GM19397 (cell line): ENCODE measurements at regions not wholly inside any gene's neighbourhood (a gene's known extent, or its start where the extent isn't known, plus 50 kb on each side); places are given as distances from the start of the nearest gene placed in this dataset.

Experiments
- ATAC-seq: cut with Tn5 transposase; IDR thresholded peaks from one replicate; pipeline ENCODE4 v1.9.1; 2021; ENCODE audit warnings: mild to moderate bottlenecking, moderate library complexity; ENCODE audit not compliant: unreplicated experiment

DNA sequence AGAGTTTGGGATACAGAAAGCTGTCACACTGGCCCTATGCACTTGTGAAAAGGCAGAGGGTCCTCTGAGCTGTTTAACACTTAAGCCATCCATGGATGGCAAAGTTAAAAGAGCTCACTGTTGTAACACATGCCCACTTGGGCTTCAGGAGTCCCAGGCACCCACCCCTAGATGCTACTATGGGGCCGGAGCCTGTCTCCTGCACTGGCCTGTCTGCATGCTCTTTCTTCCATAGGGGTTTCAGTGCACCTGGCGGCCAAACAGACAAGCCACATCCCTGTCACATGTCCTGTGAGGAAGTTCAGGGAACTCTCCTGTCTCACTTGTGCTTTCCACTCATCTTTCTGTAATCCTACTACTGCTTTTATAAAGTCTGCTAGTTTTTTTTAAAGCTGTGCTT lies 2586.0 kb downstream of the PCDH7 start:
- ATAC-seq, result no peak

GRCh38 chr4:33316033-33316432 lies 2595.9 kb downstream of the PCDH7 start:
- no peak for ATAC-seq

DNA sequence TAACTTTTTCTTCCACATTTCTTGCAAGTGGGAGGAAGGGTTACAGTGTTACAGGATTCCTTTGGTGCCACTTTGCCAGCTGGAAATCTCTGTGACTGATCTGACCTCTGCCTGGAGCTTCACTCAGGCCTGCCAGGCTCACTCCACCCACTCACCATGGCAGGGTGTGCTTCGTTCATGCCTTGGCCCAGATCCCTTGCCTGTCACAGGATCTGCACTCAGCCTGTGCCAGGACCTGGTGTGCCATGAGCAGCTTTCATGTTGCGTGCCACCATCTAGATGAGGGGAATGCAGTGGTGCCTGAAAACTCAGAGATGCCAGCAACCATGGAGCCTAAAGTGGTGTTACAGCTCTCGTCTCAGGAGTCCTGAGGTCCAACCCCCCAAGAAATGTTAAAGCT lies 2596.4 kb downstream of the PCDH7 start:
- no peak for ATAC-seq

DNA sequence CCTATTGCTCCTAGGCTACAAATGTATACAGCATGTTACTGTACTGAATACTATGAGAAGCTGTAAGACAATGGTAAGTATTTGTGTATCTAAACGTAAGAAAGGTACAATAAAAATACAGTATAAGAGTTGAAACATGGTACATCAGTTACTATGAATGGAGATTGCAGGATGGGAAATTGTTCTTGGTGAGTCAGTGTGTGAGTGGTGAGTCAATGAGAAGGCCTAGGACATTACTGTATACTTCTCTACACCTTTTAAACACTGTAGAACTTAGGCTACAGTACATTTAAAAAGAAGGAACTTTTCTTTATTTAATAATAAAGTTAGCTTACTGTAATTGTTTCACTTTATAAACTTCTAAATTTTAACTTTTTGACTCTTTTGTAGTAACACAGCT lies 2603.2 kb downstream of the PCDH7 start:
- ATAC-seq, result no peak

DNA sequence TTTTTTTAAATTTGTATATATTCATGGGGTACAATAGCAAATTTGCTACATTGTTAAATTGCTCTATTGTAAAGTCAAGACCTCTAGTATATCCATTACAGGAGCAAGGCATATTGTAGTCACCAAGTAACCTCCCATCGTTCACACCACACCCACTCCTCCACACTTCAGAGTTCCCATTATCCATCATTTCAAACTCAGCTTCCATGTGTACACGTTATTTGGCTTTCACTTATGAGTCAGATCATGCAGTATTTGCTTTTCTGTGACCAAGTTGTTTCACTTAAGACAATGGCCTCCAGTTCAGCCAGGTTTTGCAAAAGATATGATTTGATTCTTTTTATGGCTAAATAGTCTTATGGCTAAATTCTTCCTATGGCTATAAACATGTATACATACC lies 2614.2 kb downstream of the PCDH7 start:
- ATAC-seq, result no peak

- ATAC-seq, result no peak
Observed at GRCh38 chr4:33339762-33340161, 2619.6 kb downstream of the PCDH7 start.

- ATAC-seq, result no peak
Observed at GRCh38 chr4:33340168-33340567, 2620.0 kb downstream of the PCDH7 start.

DNA sequence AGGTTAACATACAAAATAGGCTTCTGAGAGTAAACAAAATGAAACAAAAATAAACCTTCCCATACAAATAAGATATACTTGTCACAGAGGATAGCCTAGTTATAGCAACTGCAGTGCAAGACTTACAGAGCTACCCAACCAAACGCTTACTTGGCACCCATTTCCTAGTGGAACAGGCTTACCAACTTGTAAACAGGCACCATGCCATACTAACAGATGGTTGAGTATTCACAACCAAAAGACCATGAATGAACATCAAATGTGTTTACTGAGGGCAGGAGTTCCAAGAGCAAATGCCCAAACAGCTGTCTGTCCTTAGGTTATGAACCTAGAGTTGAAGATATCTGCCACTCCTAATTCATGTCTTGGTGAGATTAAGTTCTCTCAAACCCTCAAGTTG lies 2629.2 kb downstream of the PCDH7 start:
- ATAC-seq, result no peak

GRCh38 chr4:33357121-33357520 lies 2637.0 kb downstream of the PCDH7 start:
- ATAC-seq, result no peak

- no peak for ATAC-seq
Observed at GRCh38 chr4:33369446-33369845, 2649.3 kb downstream of the PCDH7 start.

GRCh38 chr4:33381816-33382215 lies 2661.6 kb downstream of the PCDH7 start:
- ATAC-seq, result no peak

DNA sequence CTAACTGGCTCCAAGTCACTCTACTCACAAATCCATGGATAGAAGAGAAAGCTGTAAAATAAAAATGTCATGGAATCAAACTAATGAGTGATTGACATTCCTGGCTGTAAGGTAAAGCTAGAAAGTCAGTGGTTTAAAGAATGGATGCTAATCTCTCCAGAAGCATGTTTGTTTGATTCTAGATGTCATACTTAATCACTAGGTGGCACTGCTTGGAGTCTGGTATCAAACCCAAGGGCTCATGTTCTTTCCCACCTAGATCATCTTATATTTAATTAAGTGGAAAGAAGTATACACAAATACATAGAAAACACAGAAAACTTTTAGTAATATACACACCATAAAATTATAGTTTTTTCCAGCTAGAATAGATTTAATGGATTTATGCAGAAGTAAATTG lies 2666.6 kb downstream of the PCDH7 start:
- ATAC-seq, result no peak

DNA sequence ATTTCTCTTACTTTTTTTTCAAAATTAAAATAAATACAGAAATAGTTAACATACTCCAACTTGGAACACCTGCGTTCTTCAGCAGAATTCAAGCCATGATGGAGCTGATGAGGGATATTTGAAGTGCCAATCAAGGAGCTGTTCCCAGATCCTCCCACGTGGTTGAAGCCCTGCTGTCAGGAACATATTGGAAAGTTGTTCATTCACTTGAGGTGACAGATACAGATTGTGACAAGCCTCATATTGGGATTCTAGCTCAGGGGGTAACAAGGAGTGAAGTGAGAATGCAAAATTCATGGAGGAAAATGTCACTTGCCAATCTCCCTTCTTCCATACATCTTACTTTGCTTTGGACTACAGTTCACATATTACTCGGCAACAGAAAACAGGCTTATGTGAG lies 2670.8 kb downstream of the PCDH7 start:
- no peak for ATAC-seq

DNA sequence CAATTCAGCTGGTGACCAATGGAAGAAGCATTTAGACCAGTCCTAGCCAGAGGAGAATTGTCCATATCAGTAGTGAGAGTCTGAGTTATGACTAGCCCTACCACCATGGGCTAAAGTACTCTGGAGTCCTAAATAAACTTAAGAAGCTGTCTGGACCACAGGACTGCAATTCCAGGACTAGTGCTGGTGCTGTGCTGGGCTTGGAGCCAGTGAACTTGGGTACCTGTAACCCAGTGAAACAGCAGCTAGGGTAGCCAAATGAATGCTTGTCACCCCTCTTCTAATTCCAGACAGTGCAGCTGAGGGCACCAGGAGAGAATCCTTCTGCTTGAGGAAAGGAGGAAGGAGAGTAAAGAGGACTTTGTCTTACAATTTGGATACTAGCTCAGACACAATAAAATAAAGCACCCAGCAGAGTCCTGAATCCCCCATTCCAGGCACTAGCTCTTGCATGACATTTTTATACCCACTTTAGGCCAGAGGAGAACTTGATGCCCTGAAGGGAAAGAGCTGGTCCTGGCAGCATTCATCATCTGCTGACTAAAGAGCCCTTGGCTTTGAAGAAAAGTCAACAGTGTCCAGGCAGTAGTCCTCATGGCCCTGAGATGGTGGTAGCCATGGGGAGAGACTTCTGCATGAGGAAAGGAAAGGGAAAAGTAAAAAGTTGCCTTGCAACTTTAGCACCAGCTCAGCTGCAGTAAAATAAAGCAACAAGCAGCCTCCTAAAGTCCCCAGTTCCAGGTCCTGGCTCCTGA lies 2675.7 kb downstream of the PCDH7 start:
- ATAC-seq, result no peak

DNA sequence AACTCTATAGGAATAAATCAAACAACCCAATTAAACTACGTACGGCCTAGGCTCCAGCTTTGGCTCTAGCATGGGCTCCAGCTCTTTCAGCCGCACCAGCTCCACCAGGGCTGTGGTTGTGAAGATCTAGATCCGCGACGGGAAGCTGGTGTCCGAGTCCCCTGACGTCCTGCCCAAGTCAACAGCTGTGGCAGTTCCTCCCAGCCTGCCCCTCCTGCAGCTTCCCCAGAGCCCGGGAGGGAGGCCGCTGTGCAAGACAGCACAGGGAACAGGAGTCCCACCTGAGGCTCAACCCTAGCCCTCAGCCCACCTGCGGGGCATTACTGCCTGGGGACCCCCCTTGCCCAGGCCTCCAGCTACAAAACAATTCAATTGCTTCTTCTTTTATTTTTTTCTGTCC lies 2680.3 kb downstream of the PCDH7 start:
- no peak for ATAC-seq

GRCh38 chr4:33407496-33407895 lies 2687.3 kb downstream of the PCDH7 start:
- ATAC-seq, result no peak

DNA sequence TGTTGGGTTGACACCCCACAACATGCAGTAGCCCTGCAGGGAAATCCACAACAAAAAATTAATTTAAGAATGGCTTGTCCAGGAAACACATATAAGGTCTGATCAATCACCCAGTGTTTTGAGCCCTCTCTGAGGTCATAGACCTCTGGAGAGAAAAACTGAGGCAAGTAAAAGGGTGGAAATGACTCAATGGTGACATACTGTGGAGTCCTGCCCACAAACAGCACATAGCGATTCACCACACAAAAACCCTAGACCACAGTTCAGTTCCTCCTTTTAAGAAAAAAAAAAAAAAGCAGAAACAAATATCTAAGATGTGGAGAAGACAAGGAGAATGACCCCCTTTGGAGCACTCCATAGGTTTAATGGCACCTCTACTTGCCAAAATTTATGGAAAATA lies 2691.0 kb downstream of the PCDH7 start:
- ATAC-seq, result no peak

DNA sequence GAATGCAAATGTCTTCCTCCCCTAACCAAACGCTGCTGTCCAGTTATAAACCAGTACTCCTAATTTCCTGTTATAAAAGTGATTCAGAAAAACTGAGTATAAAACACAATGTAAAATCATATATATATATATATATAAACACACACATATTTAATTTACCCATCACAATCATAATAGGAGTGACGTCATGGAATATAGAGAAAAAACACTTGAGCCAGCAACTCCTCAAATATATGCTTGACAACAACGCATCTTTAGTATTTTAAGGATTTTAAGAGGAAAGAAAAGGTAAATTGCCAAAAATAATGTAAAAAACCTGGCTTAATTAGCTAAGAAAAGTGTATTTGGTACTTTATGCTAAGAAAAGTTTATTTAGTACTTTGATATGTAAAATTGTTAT lies 2701.7 kb downstream of the PCDH7 start:
- ATAC-seq, result no peak

DNA sequence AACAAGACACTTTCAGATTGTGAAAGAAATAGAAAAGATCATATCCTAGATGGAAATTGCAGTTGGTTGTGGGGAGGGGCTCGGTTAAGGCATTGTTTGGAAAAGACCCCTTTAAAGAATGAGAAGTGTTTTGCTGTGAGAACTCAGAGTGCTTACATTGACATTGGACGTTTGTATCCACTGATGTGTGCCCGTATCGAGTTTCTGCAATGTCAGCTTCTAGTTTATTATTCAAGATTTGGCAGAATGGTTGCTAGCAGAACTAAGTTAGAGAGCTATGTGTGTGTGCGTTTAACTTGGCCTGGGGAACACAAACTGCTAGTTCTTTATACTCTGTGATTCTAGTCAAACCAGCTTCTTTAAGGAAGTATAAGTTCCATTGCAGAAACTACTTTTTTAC lies 2702.5 kb downstream of the PCDH7 start:
- no peak for ATAC-seq

DNA sequence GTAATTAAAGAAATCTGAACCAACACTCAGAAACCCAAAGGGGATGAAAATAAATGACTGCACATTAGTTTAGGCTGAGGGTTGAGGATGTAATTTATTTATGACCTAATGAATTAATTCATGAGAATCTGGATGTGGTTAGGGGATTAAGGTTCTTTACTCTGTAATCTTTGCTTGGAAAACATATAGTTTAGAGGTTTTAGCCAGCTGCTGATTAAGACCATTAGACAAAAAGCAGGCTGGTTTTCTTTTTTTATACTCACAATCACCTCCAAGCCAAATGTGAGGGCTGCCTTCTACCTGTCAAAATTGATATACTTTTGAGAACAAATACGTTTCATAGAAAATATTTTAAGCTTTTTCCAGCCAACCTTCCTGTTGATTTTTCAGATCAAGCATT lies 2705.8 kb downstream of the PCDH7 start:
- ATAC-seq, result no peak

DNA sequence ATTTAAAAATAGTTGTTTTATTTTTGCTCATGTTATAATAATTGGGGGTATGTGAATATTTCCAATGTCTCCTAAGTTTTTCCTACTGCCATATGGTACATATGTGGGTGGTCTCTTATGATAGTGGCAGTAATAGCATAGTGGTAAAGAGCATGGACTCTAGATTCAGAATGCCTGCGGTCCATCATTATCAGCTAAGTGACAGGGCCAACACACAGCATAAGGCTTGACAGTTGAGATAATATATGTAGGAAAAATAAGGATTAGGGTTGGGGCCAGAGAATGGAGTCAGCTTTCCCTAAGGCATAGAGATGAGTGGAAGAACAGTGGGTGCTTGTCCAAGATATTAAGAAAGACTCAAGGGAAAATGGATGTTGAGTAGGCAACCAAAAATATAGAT lies 2707.5 kb downstream of the PCDH7 start:
- ATAC-seq, result no peak

GRCh38 chr4:33429971-33430370 lies 2709.8 kb downstream of the PCDH7 start:
- ATAC-seq, result no peak

- no peak for ATAC-seq
Observed at GRCh38 chr4:33437406-33437805, 2717.2 kb downstream of the PCDH7 start.
